ENCODE measurements at regions not wholly inside any gene's neighbourhood (a gene's known extent, or its start where the extent isn't known, plus 50 kb on each side); places are given as distances from the start of the nearest gene placed in this dataset.

DNA sequence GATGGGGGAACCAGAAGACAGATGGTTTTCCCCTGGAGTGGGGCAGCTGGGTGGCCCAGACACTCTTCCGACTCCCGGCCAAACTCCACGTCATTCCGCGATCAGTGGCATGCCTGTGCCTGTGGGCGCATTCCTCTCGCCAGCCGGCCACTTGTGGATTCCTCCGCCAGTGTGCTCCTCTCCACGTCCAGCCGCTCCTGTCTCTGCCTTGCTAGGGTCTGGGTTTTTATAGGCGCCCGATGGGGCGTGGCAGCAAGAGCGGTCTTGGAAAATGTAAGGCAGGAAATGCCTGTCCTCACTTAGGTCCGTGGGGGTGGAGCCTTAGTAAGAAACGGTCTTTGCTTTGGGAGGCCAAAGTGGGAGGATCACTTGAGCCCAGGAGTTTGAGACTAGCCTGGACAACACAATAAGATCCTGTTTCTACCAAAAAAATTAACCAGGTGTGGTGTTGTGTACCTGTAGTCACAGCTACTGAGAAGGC is 81.6 kb upstream of the SEPTIN5 start:
- Histone ChIP-seq H3K4me3 (ENCODE audit: low read depth in 1 of 3, low read length in 3 of 3) (no peak overlapping the region), H3K27me3 (ENCODE audit: control insufficient read depth in 3 of 3, insufficient read depth in 3 of 3, low read length in 3 of 3) (peaks cover 0 to 5% (median 0%) of the 10 kb centered on the region in 3 donors), H3K9me3 (ENCODE audit: control insufficient read depth in 2 of 2, insufficient read depth in 1 of 2, low read depth in 1 of 2, low read length in 1 of 2) (no peaks in the 10 kb centered on the region), H3K27ac (ENCODE audit: low read depth in 1 of 3, low read length in 2 of 3) (no peak overlapping the region), H3K36me3 (ENCODE audit: control insufficient read depth in 3 of 3, insufficient read depth in 2 of 3, low read depth in 1 of 3, low read length in 3 of 3) (no peaks in the 10 kb centered on the region), H3K4me1 (ENCODE audit: control insufficient read depth in 3 of 3, insufficient read depth in 2 of 3, low read depth in 1 of 3, low read length in 2 of 3) (no peaks in the 10 kb centered on the region)
- 71 to 81% (median 77%) methylated on average over 17 of the region's 17 CpGs for WGBS, 3 donors
- FAIRE-seq: no peak
- no peak for DNase-seq

DNA sequence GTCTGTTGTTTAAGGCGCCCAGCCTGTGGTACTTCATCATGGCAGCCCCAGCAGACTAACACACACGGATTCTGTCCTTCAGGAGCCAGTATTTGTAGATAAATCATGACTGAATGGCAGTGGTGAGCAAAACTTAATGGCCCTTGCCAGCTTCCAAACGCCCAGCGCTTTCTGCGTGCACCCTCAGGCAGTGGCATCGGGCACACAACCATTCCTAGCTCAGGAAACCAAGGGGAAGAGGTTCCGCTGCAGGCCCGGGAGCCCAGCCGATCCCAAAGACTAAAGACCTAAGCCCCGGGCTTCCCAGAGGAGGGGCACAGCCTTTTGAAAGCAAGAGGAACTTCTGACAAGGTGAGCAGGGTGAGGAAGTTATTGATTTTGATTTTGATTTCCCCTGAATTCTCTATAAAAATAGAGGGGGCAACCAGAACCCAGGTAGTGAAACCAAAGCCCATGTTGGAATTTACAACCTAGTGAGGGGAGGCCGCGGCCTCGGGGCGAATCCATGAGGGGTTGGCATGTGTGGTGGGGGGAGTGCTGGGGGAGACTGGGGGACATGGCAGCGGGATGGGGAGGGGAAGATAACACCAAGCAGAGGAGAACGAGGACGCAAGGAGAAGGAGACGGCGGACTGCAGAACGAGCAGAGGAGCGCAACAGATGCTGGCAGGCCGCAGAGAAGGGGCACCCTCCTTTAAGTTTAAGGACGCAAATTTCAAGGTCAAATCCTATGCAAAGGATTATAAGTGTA is 79.9 kb upstream of the SEPTIN5 start:
- peaks cover 0 to 5% (median 0%) of the 10 kb centered on the region in 3 donors for H3K27me3 ChIP-seq (ENCODE audit: control insufficient read depth in 3 of 3, insufficient read depth in 3 of 3, low read length in 3 of 3)
- H3K4me1 ChIP-seq (ENCODE audit: control insufficient read depth in 3 of 3, insufficient read depth in 2 of 3, low read depth in 1 of 3, low read length in 2 of 3): no peaks in the 10 kb centered on the region
- no peak overlapping the region for H3K27ac ChIP-seq (ENCODE audit: low read depth in 1 of 3, low read length in 2 of 3)
- no peak overlapping the region for H3K4me3 ChIP-seq (ENCODE audit: low read depth in 1 of 3, low read length in 3 of 3)
- H3K9me3 ChIP-seq (ENCODE audit: control insufficient read depth in 2 of 2, insufficient read depth in 1 of 2, low read depth in 1 of 2, low read length in 1 of 2): no peaks in the 10 kb centered on the region
- DNase-seq (no peak), FAIRE-seq (no peak)
- WGBS, 3 donors: 76 to 81% (median 79%) methylated on average over 23 of the region's 23 CpGs
- no peaks in the 10 kb centered on the region for H3K36me3 ChIP-seq (ENCODE audit: control insufficient read depth in 3 of 3, insufficient read depth in 2 of 3, low read depth in 1 of 3, low read length in 3 of 3)

DNA sequence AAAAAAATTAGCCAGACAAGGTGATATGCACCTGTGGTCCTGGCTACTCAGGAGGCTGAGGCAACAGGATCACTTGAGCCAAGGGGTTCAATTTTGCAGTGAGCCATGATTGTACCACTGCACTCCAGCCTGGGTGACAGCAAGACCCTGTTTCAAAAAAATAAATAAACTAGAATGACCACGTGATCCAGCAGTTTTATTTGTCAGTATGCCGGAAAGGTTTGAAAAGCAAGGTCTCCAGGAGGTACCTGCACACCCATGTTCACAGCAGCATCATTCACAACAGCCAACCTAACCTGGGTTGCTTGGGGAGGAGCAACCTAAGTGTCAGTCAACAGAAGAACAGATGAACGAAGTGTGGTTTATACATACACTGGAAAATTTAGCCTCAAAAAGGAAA is 78.7 kb upstream of the SEPTIN5 start:
- Histone ChIP-seq H3K9me3 (ENCODE audit: control insufficient read depth in 2 of 2, insufficient read depth in 1 of 2, low read depth in 1 of 2, low read length in 1 of 2) (no peaks in the 10 kb centered on the region), H3K27ac (ENCODE audit: low read depth in 1 of 3, low read length in 2 of 3) (no peak overlapping the region), H3K4me1 (ENCODE audit: control insufficient read depth in 3 of 3, insufficient read depth in 2 of 3, low read depth in 1 of 3, low read length in 2 of 3) (no peaks in the 10 kb centered on the region), H3K27me3 (ENCODE audit: control insufficient read depth in 3 of 3, insufficient read depth in 3 of 3, low read length in 3 of 3) (peaks cover 0 to 5% (median 0%) of the 10 kb centered on the region in 3 donors), H3K4me3 (ENCODE audit: low read depth in 1 of 3, low read length in 3 of 3) (no peak overlapping the region), H3K36me3 (ENCODE audit: control insufficient read depth in 3 of 3, insufficient read depth in 2 of 3, low read depth in 1 of 3, low read length in 3 of 3) (no peaks in the 10 kb centered on the region)
- no peak for DNase-seq
- WGBS, 3 donors: 61 to 80% (median 72%) methylated on average over 3 of the region's 3 CpGs
- FAIRE-seq: no peak

DNA sequence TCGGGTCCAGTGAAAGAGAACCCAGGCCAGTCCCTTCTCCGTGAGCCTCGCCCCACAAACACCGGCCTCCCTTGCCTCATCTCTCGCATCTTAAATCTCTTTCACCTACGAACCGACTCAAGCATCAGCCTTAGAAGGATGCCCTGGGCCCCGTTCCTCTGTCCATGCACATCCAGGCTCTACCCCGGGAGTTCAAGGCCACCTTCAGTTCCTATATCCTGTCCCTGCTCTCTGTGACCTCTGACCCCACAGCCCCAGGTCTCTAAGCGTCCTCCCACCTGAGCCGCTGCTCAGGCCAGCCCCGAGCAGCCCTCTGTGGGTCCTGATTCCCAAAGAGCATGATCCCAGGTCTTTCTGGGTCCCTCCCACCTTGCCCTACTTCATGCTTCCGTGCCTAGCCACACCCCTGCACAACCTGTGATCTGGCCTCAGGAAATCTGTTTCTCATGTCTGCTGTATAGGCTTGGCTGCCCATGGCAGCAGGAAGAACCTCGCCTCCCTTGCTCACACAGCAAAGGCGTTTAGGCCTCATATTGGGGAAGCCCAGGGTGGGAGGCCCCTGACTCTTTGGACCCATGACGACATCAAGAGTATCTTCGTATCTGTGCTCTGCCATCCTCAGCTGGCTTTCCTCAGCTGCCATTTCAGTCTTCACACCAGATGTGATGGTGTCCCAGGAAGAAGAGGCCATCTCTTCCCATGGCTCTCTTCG is 77.5 kb upstream of the SEPTIN5 start:
- no peak overlapping the region for H3K4me3 ChIP-seq (ENCODE audit: low read depth in 1 of 3, low read length in 3 of 3)
- FAIRE-seq: no peak
- WGBS, 3 donors: 77 to 83% (median 79%) methylated on average over 18 of the region's 18 CpGs
- no peak overlapping the region for H3K27ac ChIP-seq (ENCODE audit: low read depth in 1 of 3, low read length in 2 of 3)
- no peaks in the 10 kb centered on the region for H3K4me1 ChIP-seq (ENCODE audit: control insufficient read depth in 3 of 3, insufficient read depth in 2 of 3, low read depth in 1 of 3, low read length in 2 of 3)
- no peaks in the 10 kb centered on the region for H3K9me3 ChIP-seq (ENCODE audit: control insufficient read depth in 2 of 2, insufficient read depth in 1 of 2, low read depth in 1 of 2, low read length in 1 of 2)
- no peaks in the 10 kb centered on the region for H3K36me3 ChIP-seq (ENCODE audit: control insufficient read depth in 3 of 3, insufficient read depth in 2 of 3, low read depth in 1 of 3, low read length in 3 of 3)
- no peak for DNase-seq
- H3K27me3 ChIP-seq (ENCODE audit: control insufficient read depth in 3 of 3, insufficient read depth in 3 of 3, low read length in 3 of 3): peaks cover 0 to 3% (median 0%) of the 10 kb centered on the region in 3 donors

DNA sequence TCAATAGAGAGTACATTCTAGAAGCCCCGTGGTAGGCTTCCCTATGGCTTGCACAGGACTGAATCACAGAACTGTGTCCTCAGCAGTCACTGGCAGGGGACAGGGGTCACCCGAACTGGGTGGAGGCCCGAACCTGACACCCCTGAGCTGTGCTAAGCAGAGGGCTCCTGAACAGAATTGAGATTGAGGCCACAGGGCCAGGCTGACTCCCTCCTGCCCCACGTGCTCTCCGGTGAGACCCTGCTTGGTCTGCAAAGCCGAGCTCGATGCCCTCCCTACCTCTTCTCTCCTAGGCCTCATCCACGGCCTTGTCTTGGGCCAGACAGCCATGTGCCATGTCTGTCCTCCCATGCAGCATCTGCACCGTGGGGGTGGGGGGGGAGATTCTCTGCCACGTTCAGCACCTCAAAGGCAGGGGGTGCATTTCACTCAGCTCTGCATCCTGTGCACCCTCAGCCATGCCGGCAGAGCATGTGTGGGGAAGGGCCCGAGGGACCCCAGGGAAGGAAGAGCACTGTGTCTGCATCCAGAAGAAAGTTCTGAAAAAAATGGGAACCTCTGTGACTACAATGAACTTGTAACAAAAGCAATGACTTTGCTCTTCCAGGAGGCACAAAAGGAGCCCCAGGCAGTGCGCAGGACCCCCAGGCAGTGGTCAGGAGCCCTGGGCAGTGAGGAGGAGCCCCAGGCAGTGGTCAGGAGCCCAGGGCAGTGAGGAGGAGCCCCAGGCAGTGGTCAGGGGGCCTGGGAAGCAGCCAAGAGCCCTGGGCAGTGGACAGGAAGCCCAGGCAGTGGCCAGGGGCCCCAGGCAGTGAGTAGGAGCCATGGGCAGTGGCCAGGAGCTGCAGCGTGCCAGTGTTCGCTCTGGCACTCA is 76.7 kb upstream of the SEPTIN5 start:
- Histone ChIP-seq H3K27ac (ENCODE audit: low read depth in 1 of 3, low read length in 2 of 3) (no peak overlapping the region), H3K4me3 (ENCODE audit: low read depth in 1 of 3, low read length in 3 of 3) (no peak overlapping the region), H3K9me3 (ENCODE audit: control insufficient read depth in 2 of 2, insufficient read depth in 1 of 2, low read depth in 1 of 2, low read length in 1 of 2) (no peaks in the 10 kb centered on the region), H3K4me1 (ENCODE audit: control insufficient read depth in 3 of 3, insufficient read depth in 2 of 3, low read depth in 1 of 3, low read length in 2 of 3) (no peaks in the 10 kb centered on the region), H3K36me3 (ENCODE audit: control insufficient read depth in 3 of 3, insufficient read depth in 2 of 3, low read depth in 1 of 3, low read length in 3 of 3) (no peaks in the 10 kb centered on the region), H3K27me3 (ENCODE audit: control insufficient read depth in 3 of 3, insufficient read depth in 3 of 3, low read length in 3 of 3) (no peaks in the 10 kb centered on the region)
- no peak for DNase-seq
- no peak for FAIRE-seq
- WGBS, 3 donors: 82 to 84% (median 84%) methylated on average over 15 of the region's 15 CpGs

DNA sequence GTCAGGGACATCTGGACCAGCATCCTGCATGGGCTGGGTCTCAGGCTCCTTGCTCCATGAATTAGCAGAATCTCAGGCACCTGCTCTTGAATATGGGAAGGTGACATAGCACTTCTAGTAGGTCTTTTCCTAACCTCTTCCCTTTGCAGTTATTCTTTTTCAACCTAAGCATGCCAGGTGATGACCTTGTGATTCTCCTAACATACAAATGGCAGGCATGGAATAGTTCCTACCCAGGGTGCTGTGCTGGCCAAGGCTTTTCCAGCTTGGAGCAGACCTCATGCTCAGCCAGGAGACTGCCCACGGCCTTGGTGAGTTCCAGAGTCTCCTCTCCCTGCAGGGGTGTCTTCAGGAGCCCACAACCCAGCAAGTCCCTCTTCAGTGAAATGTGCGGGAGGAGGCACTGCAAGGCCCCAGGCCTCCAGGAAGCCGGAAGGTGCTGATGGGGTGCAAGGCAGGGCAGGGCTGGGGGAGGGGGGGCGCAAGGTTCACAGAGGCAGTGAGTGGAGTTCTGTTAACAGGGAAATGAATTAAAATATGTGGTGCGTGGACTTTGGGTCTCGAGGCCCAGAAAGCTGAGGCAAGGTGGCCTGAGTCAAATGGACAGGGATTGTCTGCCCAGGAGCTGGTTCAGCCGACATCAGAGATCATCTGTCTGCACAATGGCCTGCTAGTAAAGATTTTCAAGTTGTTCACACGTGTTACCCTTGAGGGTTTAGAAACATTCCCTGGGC is 75.9 kb upstream of the SEPTIN5 start:
- Histone ChIP-seq H3K36me3 (ENCODE audit: control insufficient read depth in 3 of 3, insufficient read depth in 2 of 3, low read depth in 1 of 3, low read length in 3 of 3) (no peaks in the 10 kb centered on the region), H3K4me1 (ENCODE audit: control insufficient read depth in 3 of 3, insufficient read depth in 2 of 3, low read depth in 1 of 3, low read length in 2 of 3) (no peaks in the 10 kb centered on the region), H3K27ac (ENCODE audit: low read depth in 1 of 3, low read length in 2 of 3) (no peak overlapping the region), H3K27me3 (ENCODE audit: control insufficient read depth in 3 of 3, insufficient read depth in 3 of 3, low read length in 3 of 3) (no peaks in the 10 kb centered on the region), H3K4me3 (ENCODE audit: low read depth in 1 of 3, low read length in 3 of 3) (no peak overlapping the region), H3K9me3 (ENCODE audit: control insufficient read depth in 2 of 2, insufficient read depth in 1 of 2, low read depth in 1 of 2, low read length in 1 of 2) (no peaks in the 10 kb centered on the region)
- FAIRE-seq (no peak), DNase-seq (no peak)
- 81 to 86% (median 85%) methylated on average over 8 of the region's 8 CpGs for WGBS, 3 donors

DNA sequence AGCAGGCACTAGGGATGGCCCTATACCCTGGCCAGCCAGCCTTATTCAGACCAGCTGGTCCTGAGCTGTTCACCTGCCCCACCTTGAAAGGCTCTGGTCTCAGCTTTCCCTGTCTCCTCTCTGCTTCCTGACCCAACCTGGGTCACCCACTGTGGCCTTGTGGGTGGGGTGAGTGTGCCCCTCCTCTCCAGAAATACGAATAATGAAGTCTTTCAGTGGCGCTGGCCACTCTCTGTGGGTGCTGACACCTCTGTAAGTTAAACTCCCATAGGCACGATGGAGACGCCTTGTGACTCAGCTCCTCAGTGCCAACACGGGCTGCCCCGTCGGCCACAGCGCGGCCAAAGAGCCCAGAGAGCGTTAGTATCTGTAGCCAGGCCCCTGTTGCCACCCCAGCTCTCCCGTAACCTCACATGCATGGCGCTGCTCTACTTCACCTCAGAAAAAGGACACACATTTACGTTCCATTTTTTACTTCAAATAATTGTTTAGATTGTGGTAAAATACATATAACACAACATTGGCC is 74.6 kb upstream of the SEPTIN5 start:
- FAIRE-seq: no peak
- Histone ChIP-seq H3K4me3 (ENCODE audit: low read depth in 1 of 3, low read length in 3 of 3) (no peak overlapping the region), H3K9me3 (ENCODE audit: control insufficient read depth in 2 of 2, insufficient read depth in 1 of 2, low read depth in 1 of 2, low read length in 1 of 2) (no peaks in the 10 kb centered on the region), H3K27me3 (ENCODE audit: control insufficient read depth in 3 of 3, insufficient read depth in 3 of 3, low read length in 3 of 3) (no peaks in the 10 kb centered on the region), H3K36me3 (ENCODE audit: control insufficient read depth in 3 of 3, insufficient read depth in 2 of 3, low read depth in 1 of 3, low read length in 3 of 3) (no peaks in the 10 kb centered on the region), H3K27ac (ENCODE audit: low read depth in 1 of 3, low read length in 2 of 3) (no peak overlapping the region), H3K4me1 (ENCODE audit: control insufficient read depth in 3 of 3, insufficient read depth in 2 of 3, low read depth in 1 of 3, low read length in 2 of 3) (no peaks in the 10 kb centered on the region)
- WGBS, 3 donors: 87 to 88% (median 87%) methylated on average over 13 of the region's 13 CpGs
- DNase-seq: no peak
